ENCODE measurements at regions not wholly inside any gene's neighbourhood (a gene's known extent, or its start where the extent isn't known, plus 50 kb on each side); places are given as distances from the start of the nearest gene placed in this dataset.
A peak's percentile ranks its signal among the peaks of the same experiment; 100 is the strongest.

- H3K4me1 ChIP-seq, result no peaks in the 10 kb centered on the region
- no peaks in the 10 kb centered on the region for H3K27me3 ChIP-seq (ENCODE audit: low read depth)
- no peaks in the 10 kb centered on the region for H3K36me3 ChIP-seq
- H3K4me3 ChIP-seq, result no peak overlapping the region
- intact Hi-C loops (cut with micrococcal nuclease), result no loop called here
- DNase-seq, result no peak
- no peak overlapping the region for H3K27ac ChIP-seq (replicated peaks)
- H3K9me3 ChIP-seq (replicated peaks), result no peaks in the 10 kb centered on the region
- TF ChIP-seq CTCF (IDR thresholded peaks at IDR 0.05; ENCODE audit: borderline replicate concordance), result no peak
Measured at GRCh38 chr5:90022002-90022710, 387.4 kb downstream of the CETN3 start.

- intact Hi-C loops (cut with micrococcal nuclease), result no loop called here
- Histone ChIP-seq H3K9me3 (replicated peaks) (no peaks in the 10 kb centered on the region), H3K4me1 (no peaks in the 10 kb centered on the region), H3K27ac (replicated peaks) (peak overlapping the region; percentile 31), H3K36me3 (no peaks in the 10 kb centered on the region), H3K4me3 (peak overlapping the region; percentile 48), H3K27me3 (ENCODE audit: low read depth) (no peaks in the 10 kb centered on the region)
- DNase-seq, result no peak
- TF ChIP-seq CTCF (IDR thresholded peaks at IDR 0.05; ENCODE audit: borderline replicate concordance), result no peak
Measured at GRCh38 chr5:90020575-90021538, 388.7 kb downstream of the CETN3 start.

GRCh38 chr5:90017239-90017638 lies 392.3 kb downstream of the CETN3 start:
- Histone ChIP-seq H3K9me3 (replicated peaks) (no peaks in the 10 kb centered on the region), H3K27ac (replicated peaks) (no peak overlapping the region), H3K4me3 (no peak overlapping the region), H3K27me3 (ENCODE audit: low read depth) (no peaks in the 10 kb centered on the region), H3K36me3 (no peaks in the 10 kb centered on the region), H3K4me1 (peaks cover 3% of the 10 kb centered on the region)
- TF ChIP-seq CTCF (IDR thresholded peaks at IDR 0.05; ENCODE audit: borderline replicate concordance), result no peak
- intact Hi-C loops (cut with micrococcal nuclease), result no loop called here
- DNase-seq, result no peak

- Histone ChIP-seq H3K4me3 (no peak overlapping the region), H3K4me1 (peaks cover 3% of the 10 kb centered on the region), H3K9me3 (replicated peaks) (no peaks in the 10 kb centered on the region), H3K27ac (replicated peaks) (no peak overlapping the region), H3K36me3 (no peaks in the 10 kb centered on the region), H3K27me3 (ENCODE audit: low read depth) (no peaks in the 10 kb centered on the region)
- no peak for DNase-seq
- no peak for TF ChIP-seq CTCF (IDR thresholded peaks at IDR 0.05; ENCODE audit: borderline replicate concordance)
- intact Hi-C loops (cut with micrococcal nuclease), result no loop called here
Measured at GRCh38 chr5:90015584-90016018, 394.0 kb downstream of the CETN3 start.

GRCh38 chr5:90014420-90014819 lies 395.1 kb downstream of the CETN3 start:
- no peak overlapping the region for H3K27ac ChIP-seq (replicated peaks)
- TF ChIP-seq CTCF (IDR thresholded peaks at IDR 0.05; ENCODE audit: borderline replicate concordance), result no peak
- DNase-seq, result no peak
- intact Hi-C loops (cut with micrococcal nuclease), result no loop called here
- no peaks in the 10 kb centered on the region for H3K27me3 ChIP-seq (ENCODE audit: low read depth)
- no peak overlapping the region for H3K4me3 ChIP-seq
- no peaks in the 10 kb centered on the region for H3K9me3 ChIP-seq (replicated peaks)
- H3K36me3 ChIP-seq, result no peaks in the 10 kb centered on the region
- peaks cover 3% of the 10 kb centered on the region for H3K4me1 ChIP-seq

Data from left ventricle myocardium inferior (tissue), 1 donor.